ENCODE measurements at regions not wholly inside any gene's neighbourhood (a gene's known extent, or its start where the extent isn't known, plus 50 kb on each side); places are given as distances from the start of the nearest gene placed in this dataset.

DNA sequence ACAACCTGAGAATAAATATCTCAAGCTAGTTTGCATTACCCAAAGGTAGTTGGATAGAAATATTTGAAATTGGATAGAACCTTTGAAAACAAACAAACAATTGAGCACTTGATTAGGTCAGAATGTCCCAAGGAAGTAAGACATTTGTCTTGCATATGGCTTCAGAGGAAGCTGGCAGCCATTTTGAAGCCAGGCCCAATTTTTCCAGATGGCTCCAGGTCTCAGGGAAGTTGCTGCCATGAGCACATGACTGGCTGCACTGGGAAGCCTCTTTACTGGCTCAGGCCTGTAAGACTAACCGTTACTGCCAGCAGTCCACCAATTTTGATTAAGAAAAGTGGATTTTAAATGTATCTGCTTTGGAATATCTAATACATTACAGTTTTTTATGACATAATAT is 448.9 kb upstream of the DPH6 start:
- H3K4me3 Mint-ChIP-seq, result no peak overlapping the region
- H3K9me3 ChIP-seq (ENCODE audit: control insufficient read depth, low read depth, low read length), result no peaks in the 10 kb centered on the region
- H3K36me3 Mint-ChIP-seq (ENCODE audit: insufficient read depth in 1 of 3, low read depth in 3 of 3), result peaks cover 0 to 12% (median 2%) of the 10 kb centered on the region in 3 experiments; a peak in 3 of 7 replicates
- no peak overlapping the region for H2AK5ac ChIP-seq (ENCODE audit: insufficient read length, low read length)
- WGBS (ENCODE audit: extremely low coverage, insufficient read length, low lambda C conversion rate), result no CpG with 5 or more reads among the region's 1 CpG
- H2AFZ ChIP-seq (ENCODE audit: low read length), result no peak overlapping the region
- no peak overlapping the region for H2BK5ac ChIP-seq (ENCODE audit: insufficient read length, low read length)
- no peak overlapping the region for H3K56ac ChIP-seq (ENCODE audit: insufficient read length, low read depth, low read length)
- TF ChIP-seq, protein P1, sequence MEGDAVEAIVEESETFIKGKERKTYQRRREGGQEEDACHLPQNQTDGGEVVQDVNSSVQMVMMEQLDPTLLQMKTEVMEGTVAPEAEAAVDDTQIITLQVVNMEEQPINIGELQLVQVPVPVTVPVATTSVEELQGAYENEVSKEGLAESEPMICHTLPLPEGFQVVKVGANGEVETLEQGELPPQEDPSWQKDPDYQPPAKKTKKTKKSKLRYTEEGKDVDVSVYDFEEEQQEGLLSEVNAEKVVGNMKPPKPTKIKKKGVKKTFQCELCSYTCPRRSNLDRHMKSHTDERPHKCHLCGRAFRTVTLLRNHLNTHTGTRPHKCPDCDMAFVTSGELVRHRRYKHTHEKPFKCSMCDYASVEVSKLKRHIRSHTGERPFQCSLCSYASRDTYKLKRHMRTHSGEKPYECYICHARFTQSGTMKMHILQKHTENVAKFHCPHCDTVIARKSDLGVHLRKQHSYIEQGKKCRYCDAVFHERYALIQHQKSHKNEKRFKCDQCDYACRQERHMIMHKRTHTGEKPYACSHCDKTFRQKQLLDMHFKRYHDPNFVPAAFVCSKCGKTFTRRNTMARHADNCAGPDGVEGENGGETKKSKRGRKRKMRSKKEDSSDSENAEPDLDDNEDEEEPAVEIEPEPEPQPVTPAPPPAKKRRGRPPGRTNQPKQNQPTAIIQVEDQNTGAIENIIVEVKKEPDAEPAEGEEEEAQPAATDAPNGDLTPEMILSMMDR (conservative IDR thresholded peaks at IDR 0.05), result no peak
- no peak overlapping the region for H3K9ac ChIP-seq (ENCODE audit: extremely low read depth, insufficient read length, low read length)
- H3K4me1 Mint-ChIP-seq, result peaks cover 6 to 7% of the 10 kb centered on the region in 2 experiments
- no peaks in the 10 kb centered on the region for H3K27me3 ChIP-seq (ENCODE audit: insufficient read depth, low read length)
- H2BK20ac ChIP-seq (ENCODE audit: low read depth, low read length, poor library complexity, severe bottlenecking), result no peak overlapping the region
- no peak overlapping the region for H2BK12ac ChIP-seq (ENCODE audit: insufficient read length, low read depth, low read length)
- no peaks in the 10 kb centered on the region; the same call in 1 of the 2 replicates for H3K4me1 ChIP-seq (ENCODE audit: insufficient read depth, low read length)
- H3K23me2 ChIP-seq (ENCODE audit: insufficient read length, low read depth, low read length, poor library complexity, severe bottlenecking), result no peaks in the 10 kb centered on the region
- no peaks in the 10 kb centered on the region; the same call in 1 of the 2 replicates for H3K27me3 Mint-ChIP-seq (ENCODE audit: low read depth)
- no peak overlapping the region for H3K27ac Mint-ChIP-seq
- no peak overlapping the region for H2BK15ac ChIP-seq (ENCODE audit: low read depth, low read length)
- no peak overlapping the region for H2BK120ac ChIP-seq (ENCODE audit: low read depth, low read length, poor library complexity, severe bottlenecking)
- H3K4ac ChIP-seq (ENCODE audit: low read depth, low read length), result no peak overlapping the region
- no peaks in the 10 kb centered on the region for H3K79me2 ChIP-seq (ENCODE audit: insufficient read depth, low read length)
- H3K9me3 Mint-ChIP-seq, result peaks cover 3 to 4% of the 10 kb centered on the region in 2 experiments; a peak in 4 of 5 replicates
- no peak overlapping the region for H3K18ac ChIP-seq (ENCODE audit: insufficient read length, low read depth, low read length)
- H3K27ac ChIP-seq (ENCODE audit: insufficient read length, low read depth, low read length), result no peak overlapping the region
- H4K20me1 ChIP-seq (ENCODE audit: control insufficient read depth, insufficient read depth, insufficient read length), result no peaks in the 10 kb centered on the region
- H4K8ac ChIP-seq (replicated peaks; ENCODE audit: insufficient read length, low read depth, low read length), result no peak overlapping the region
- DNase-seq, result no peak
- H3K14ac ChIP-seq (ENCODE audit: insufficient read depth, low read length), result no peak overlapping the region
- H3K23ac ChIP-seq (ENCODE audit: insufficient read length, low read depth, low read length), result no peak overlapping the region
- no peak overlapping the region for H4K91ac ChIP-seq (ENCODE audit: insufficient read length, low read depth, low read length)
- H4K5ac ChIP-seq (ENCODE audit: insufficient read length, low read depth, low read length), result no peak overlapping the region
- H3T11ph ChIP-seq (ENCODE audit: low read length), result no peak overlapping the region
- H3K4me2 ChIP-seq (ENCODE audit: insufficient read depth, insufficient read length, low read length), result no peak overlapping the region
- no peaks in the 10 kb centered on the region for H3K79me1 ChIP-seq (ENCODE audit: insufficient read depth, low read depth, low read length, poor library complexity, severe bottlenecking)

All from H9 (cell line).